ENCODE measurements at regions not wholly inside any gene's neighbourhood (a gene's known extent, or its start where the extent isn't known, plus 50 kb on each side); places are given as distances from the start of the nearest gene placed in this dataset.

DNA sequence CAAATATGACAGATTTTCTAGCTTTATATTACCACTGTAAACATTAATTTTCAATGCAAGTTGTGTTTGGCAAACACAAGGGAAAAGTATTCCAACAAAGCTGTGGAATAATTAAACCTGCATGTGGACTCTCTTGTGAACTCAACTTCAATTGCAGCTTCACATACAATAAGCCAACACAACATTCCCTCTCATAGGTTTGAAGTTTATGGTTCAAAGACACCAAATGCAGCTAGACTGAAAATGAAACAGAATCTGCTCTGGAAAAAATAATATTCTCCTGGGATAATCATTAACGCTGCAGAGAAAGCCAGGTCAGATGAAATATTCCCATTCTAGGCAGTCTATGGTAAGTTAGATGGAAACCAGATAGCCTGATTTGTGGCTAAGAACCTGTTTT, 105.8 kb upstream of the VIPR2 start:
- Histone ChIP-seq H3K9ac (no peak overlapping the region), H3K79me2 (ENCODE audit: insufficient read depth, low read depth) (no peaks in the 10 kb centered on the region), H4K20me1 (ENCODE audit: insufficient read depth) (no peaks in the 10 kb centered on the region), H3K4me1 (ENCODE audit: low read depth, poor library complexity, severe bottlenecking) (no peaks in the 10 kb centered on the region), H3K36me3 (ENCODE audit: insufficient read depth) (no peaks in the 10 kb centered on the region), H3K27ac (no peak overlapping the region), H3K4me3 (IDR thresholded peaks at IDR 0.05; ENCODE audit: insufficient read depth, low read depth, low read length) (no peak overlapping the region), H3K27me3 (ENCODE audit: insufficient read depth, low read depth) (no peaks in the 10 kb centered on the region), H3K4me2 (no peak overlapping the region), H2AFZ (ENCODE audit: low read depth) (no peak overlapping the region)
- TF ChIP-seq, protein P1, sequence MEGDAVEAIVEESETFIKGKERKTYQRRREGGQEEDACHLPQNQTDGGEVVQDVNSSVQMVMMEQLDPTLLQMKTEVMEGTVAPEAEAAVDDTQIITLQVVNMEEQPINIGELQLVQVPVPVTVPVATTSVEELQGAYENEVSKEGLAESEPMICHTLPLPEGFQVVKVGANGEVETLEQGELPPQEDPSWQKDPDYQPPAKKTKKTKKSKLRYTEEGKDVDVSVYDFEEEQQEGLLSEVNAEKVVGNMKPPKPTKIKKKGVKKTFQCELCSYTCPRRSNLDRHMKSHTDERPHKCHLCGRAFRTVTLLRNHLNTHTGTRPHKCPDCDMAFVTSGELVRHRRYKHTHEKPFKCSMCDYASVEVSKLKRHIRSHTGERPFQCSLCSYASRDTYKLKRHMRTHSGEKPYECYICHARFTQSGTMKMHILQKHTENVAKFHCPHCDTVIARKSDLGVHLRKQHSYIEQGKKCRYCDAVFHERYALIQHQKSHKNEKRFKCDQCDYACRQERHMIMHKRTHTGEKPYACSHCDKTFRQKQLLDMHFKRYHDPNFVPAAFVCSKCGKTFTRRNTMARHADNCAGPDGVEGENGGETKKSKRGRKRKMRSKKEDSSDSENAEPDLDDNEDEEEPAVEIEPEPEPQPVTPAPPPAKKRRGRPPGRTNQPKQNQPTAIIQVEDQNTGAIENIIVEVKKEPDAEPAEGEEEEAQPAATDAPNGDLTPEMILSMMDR (conservative IDR thresholded peaks at IDR 0.05; ENCODE audit: low read depth, low read length), result no peak

DNA sequence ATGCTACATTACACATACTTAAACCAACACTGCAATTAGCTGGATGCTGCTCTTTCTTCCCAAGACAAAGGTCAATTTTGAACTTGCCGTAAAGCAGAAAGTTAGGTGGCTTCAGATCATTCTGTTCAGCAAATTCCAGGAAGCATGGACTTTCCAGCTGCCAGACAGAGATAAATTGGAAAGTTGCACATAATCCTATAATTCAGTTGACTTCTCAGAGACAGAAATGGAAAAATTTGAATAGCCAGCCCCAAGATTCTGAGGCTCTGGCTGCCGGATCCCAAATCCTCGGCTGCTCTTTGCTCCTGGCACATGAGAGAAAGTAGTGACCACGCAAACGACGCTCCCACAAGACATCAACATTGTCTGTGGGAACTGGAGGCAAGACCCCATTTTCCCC, 105.0 kb upstream of the VIPR2 start:
- H3K4me2 ChIP-seq, result no peak overlapping the region

GRCh38 chr7:159247910-159248309, 103.2 kb upstream of the VIPR2 start:
- Histone ChIP-seq H3K36me3 (ENCODE audit: insufficient read depth) (no peaks in the 10 kb centered on the region), H3K27me3 (ENCODE audit: insufficient read depth, low read depth) (no peaks in the 10 kb centered on the region), H3K4me1 (ENCODE audit: low read depth, poor library complexity, severe bottlenecking) (no peaks in the 10 kb centered on the region), H3K27ac (no peak overlapping the region), H3K9ac (no peak overlapping the region), H3K79me2 (ENCODE audit: insufficient read depth, low read depth) (no peaks in the 10 kb centered on the region), H3K4me2 (no peak overlapping the region), H2AFZ (ENCODE audit: low read depth) (no peak overlapping the region), H4K20me1 (ENCODE audit: insufficient read depth) (no peaks in the 10 kb centered on the region), H3K4me3 (IDR thresholded peaks at IDR 0.05; ENCODE audit: insufficient read depth, low read depth, low read length) (no peak overlapping the region)
- TF ChIP-seq, protein P1 (conservative IDR thresholded peaks at IDR 0.05; ENCODE audit: low read depth, low read length), result no peak

More for the DNA sequence above, 105.0 kb upstream of the VIPR2 start:
- no peak overlapping the region for H2AFZ ChIP-seq (ENCODE audit: low read depth)
- no peaks in the 10 kb centered on the region for H3K36me3 ChIP-seq (ENCODE audit: insufficient read depth)
- H3K4me3 ChIP-seq (IDR thresholded peaks at IDR 0.05; ENCODE audit: insufficient read depth, low read depth, low read length), result no peak overlapping the region
- TF ChIP-seq, protein P1 (conservative IDR thresholded peaks at IDR 0.05; ENCODE audit: low read depth, low read length), result no peak
- no peaks in the 10 kb centered on the region for H3K4me1 ChIP-seq (ENCODE audit: low read depth, poor library complexity, severe bottlenecking)
- no peaks in the 10 kb centered on the region for H4K20me1 ChIP-seq (ENCODE audit: insufficient read depth)
- H3K79me2 ChIP-seq (ENCODE audit: insufficient read depth, low read depth), result no peaks in the 10 kb centered on the region
- H3K27ac ChIP-seq, result no peak overlapping the region
- H3K27me3 ChIP-seq (ENCODE audit: insufficient read depth, low read depth), result no peaks in the 10 kb centered on the region
- no peak overlapping the region for H3K9ac ChIP-seq

DNA sequence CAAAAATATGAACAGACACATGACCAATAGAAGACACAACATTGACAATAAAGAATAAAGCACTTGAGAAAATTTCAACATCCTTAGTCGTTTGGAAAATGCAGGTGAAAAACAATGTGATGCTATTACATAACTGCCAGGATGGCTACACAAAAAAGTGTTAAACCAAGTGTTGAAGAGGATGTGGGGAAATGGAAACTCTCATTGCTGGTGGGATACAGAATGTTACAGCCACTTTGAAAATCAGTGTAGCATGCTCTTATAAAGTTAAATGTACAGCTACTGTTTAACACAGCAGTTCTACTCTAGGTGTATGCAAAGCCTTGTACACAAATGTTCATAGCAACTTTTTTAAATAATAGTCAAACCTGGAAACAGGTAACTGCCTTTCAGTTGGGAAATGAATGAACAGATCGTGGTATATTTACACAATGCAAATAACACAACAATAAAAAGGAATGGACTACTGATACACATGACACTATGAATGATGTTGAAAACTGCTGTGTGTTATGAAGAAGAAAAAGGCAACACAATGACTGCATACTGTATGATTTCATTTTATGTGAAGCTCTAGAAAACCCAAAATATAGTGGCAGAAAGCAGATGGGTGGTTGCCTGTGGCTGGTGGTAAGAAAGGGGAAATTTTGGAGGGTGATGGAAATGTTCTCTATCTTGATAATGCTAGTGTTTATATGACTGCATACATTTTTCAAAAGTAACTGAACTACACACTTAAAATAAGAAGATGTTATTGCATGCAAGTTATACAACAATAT, 102.2 kb upstream of the VIPR2 start:
- no peak overlapping the region for H3K4me2 ChIP-seq
- no peak overlapping the region for H2AFZ ChIP-seq (ENCODE audit: low read depth)
- H4K20me1 ChIP-seq (ENCODE audit: insufficient read depth), result no peaks in the 10 kb centered on the region
- no peaks in the 10 kb centered on the region for H3K4me1 ChIP-seq (ENCODE audit: low read depth, poor library complexity, severe bottlenecking)
- no peak overlapping the region for H3K27ac ChIP-seq
- H3K4me3 ChIP-seq (IDR thresholded peaks at IDR 0.05; ENCODE audit: insufficient read depth, low read depth, low read length), result no peak overlapping the region
- no peak overlapping the region for H3K9ac ChIP-seq
- H3K36me3 ChIP-seq (ENCODE audit: insufficient read depth), result no peaks in the 10 kb centered on the region
- TF ChIP-seq, protein P1 (conservative IDR thresholded peaks at IDR 0.05; ENCODE audit: low read depth, low read length), result no peak
- H3K79me2 ChIP-seq (ENCODE audit: insufficient read depth, low read depth), result no peaks in the 10 kb centered on the region
- H3K27me3 ChIP-seq (ENCODE audit: insufficient read depth, low read depth), result no peaks in the 10 kb centered on the region
